ENCODE measurements at regions not wholly inside any gene's neighbourhood (a gene's known extent, or its start where the extent isn't known, plus 50 kb on each side); places are given as distances from the start of the nearest gene placed in this dataset.
"Not testable (repeated sequence)": the region's sequence is repeated elsewhere in the genome, so short reads cannot be mapped to it uniquely, and the experiment has no call there.

GRCh38 chr3:75294124-75294523 is 370.0 kb upstream of the FRG2C start:
- in situ Hi-C loops (cut with MboI; ENCODE audit: low sequenced_read_pairs, unreplicated experiment), result no loop called here
- TF ChIP-seq CTCF (IDR thresholded peaks at IDR 0.05; ENCODE audit: borderline replicate concordance, control extremely low read depth, extremely low read depth, insufficient read depth, missing control alignments), result no peak
- DNase-seq (ENCODE audit: low spot score), result peak; percentile 19

DNA sequence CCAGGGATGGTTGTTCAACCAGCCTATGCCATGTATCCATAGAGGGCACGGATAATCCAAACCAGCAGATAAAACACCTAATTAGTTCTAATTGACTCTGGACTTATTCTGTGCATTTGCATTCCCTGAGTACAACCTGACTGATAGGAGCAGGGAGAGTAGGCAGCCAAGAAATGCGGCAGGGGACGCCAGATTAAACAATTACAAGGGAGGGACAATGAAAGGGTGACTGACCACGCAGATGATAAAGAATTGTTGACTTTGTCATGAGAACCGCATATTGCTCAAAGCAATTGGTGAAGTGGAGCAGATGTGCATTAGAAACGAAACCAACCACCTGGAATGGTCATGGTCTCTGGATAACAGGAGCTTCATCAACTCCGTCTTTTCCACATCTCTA is 369.1 kb upstream of the FRG2C start:
- no peak for DNase-seq (ENCODE audit: low spot score)
- no peak for TF ChIP-seq CTCF (IDR thresholded peaks at IDR 0.05; ENCODE audit: borderline replicate concordance, control extremely low read depth, extremely low read depth, insufficient read depth, missing control alignments)
- in situ Hi-C loops (cut with MboI; ENCODE audit: low sequenced_read_pairs, unreplicated experiment), result no loop called here

GRCh38 chr3:75296858-75297257 is 367.3 kb upstream of the FRG2C start:
- in situ Hi-C loops (cut with MboI; ENCODE audit: low sequenced_read_pairs, unreplicated experiment), result no loop called here
- no peak for DNase-seq (ENCODE audit: low spot score)
- TF ChIP-seq CTCF (IDR thresholded peaks at IDR 0.05; ENCODE audit: borderline replicate concordance, control extremely low read depth, extremely low read depth, insufficient read depth, missing control alignments), result no peak

GRCh38 chr3:75300606-75301005 is 363.5 kb upstream of the FRG2C start:
- no peak for DNase-seq (ENCODE audit: low spot score)
- no peak for TF ChIP-seq CTCF (IDR thresholded peaks at IDR 0.05; ENCODE audit: borderline replicate concordance, control extremely low read depth, extremely low read depth, insufficient read depth, missing control alignments)
- in situ Hi-C loops (cut with MboI; ENCODE audit: low sequenced_read_pairs, unreplicated experiment), result no loop called here

DNA sequence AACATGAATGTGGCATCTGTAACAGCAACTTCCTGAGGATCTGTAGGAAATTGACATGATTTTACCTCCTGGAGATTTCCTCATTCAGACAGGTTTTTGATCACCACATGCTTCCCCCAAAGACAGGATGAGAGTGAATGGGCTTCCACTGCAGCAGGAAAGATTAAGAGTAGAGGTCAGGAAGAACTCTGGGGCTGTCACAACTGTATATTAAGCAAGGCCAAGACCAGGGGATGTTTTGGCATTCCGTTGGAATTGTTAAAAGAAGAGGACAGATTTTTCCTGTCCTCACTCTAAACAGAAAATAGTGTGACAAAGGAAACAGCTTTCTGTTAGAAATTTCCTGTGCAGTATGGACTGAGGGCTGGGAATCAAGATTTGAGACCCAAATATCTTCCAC is 363.1 kb upstream of the FRG2C start:
- DNase-seq (ENCODE audit: low spot score); in situ Hi-C loops (cut with MboI; ENCODE audit: low sequenced_read_pairs, unreplicated experiment): not testable (repeated sequence)

GRCh38 chr3:75303741-75304140 is 360.4 kb upstream of the FRG2C start:
- no peak for DNase-seq (ENCODE audit: low spot score)
- in situ Hi-C loops (cut with MboI; ENCODE audit: low sequenced_read_pairs, unreplicated experiment), result no loop called here
- TF ChIP-seq CTCF (IDR thresholded peaks at IDR 0.05; ENCODE audit: borderline replicate concordance, control extremely low read depth, extremely low read depth, insufficient read depth, missing control alignments), result no peak

- in situ Hi-C loops (cut with MboI; ENCODE audit: low sequenced_read_pairs, unreplicated experiment), result no loop called here
- no peak for DNase-seq (ENCODE audit: low spot score)
- no peak for TF ChIP-seq CTCF (IDR thresholded peaks at IDR 0.05; ENCODE audit: borderline replicate concordance, control extremely low read depth, extremely low read depth, insufficient read depth, missing control alignments)
These were observed 358.2 kb upstream of the FRG2C start for GRCh38 chr3:75305901-75306300.

- DNase-seq (ENCODE audit: low spot score); in situ Hi-C loops (cut with MboI; ENCODE audit: low sequenced_read_pairs, unreplicated experiment): not testable (repeated sequence)
These were observed 352.8 kb upstream of the FRG2C start for GRCh38 chr3:75311306-75311705.

- in situ Hi-C loops (cut with MboI; ENCODE audit: low sequenced_read_pairs, unreplicated experiment); DNase-seq (ENCODE audit: low spot score): not testable (repeated sequence)
These were observed 351.7 kb upstream of the FRG2C start for GRCh38 chr3:75312469-75312868.

GRCh38 chr3:75319776-75320175 is 344.4 kb upstream of the FRG2C start:
- DNase-seq (ENCODE audit: low spot score); in situ Hi-C loops (cut with MboI; ENCODE audit: low sequenced_read_pairs, unreplicated experiment): not testable (repeated sequence)
